PC-9 (cell line): ENCODE measurements at regions not wholly inside any gene's neighbourhood (a gene's known extent, or its start where the extent isn't known, plus 50 kb on each side); places are given as distances from the start of the nearest gene placed in this dataset.

Experiments
- BruUV-seq: library from RNA; stranded (reverse); fragments of 400-500 nt; replicated peaks from 2 replicates; lab custom pipeline; 2021; lab: Mats Ljungman, UMichigan
- CTCF ChIA-PET: fragments of 300-600 bp; sonication (Branson Sonifier 250); formaldehyde crosslinking; loops from one replicate; lab custom pipeline; 2022; ENCODE audit warnings: antibody characterized with exemption; lab: Charles Lee
- POLR2A ChIA-PET: fragments of 300-600 bp; sonication (Branson Sonifier 250); formaldehyde crosslinking; loops from one replicate; lab custom pipeline; 2022; ENCODE audit warnings: antibody characterized with exemption; ENCODE audit not compliant: unreplicated experiment; lab: Charles Lee
- DNase-seq, 2 experiments: peaks; one replicate each; pipeline versions ENCODE4 v3.0.0 to v3.0.0-alpha.2; 2015 to 2022; ENCODE audit warnings: mixed read lengths in 1 of 2
- H2AFZ ChIP-seq: fragments of 200-600 bp; sonication (generic); 2 replicates; pipeline ENCODE4 v1.8.1; 2017; ENCODE audit warnings: antibody characterized with exemption
- H3F3A ChIP-seq: fragments of 200-600 bp; sonication (generic); 2 replicates; pipeline ENCODE4 v1.8.1; 2017; ENCODE audit warnings: antibody characterized with exemption, mild to moderate bottlenecking, low read depth; ENCODE audit not compliant: insufficient read depth
- H3K27ac ChIP-seq: fragments of 200-600 bp; sonication (generic); 2 replicates; pipeline ENCODE4 v1.6.1; 2016; ENCODE audit warnings: mixed run types
- H3K27me3 ChIP-seq: fragments of 200-600 bp; sonication (generic); 2 replicates; pipeline ENCODE4 v1.6.1; 2016; ENCODE audit warnings: low read depth, mixed run types; ENCODE audit not compliant: insufficient read depth
- H3K36me3 ChIP-seq: fragments of 200-600 bp; sonication (generic); 2 replicates; pipeline ENCODE4 v1.6.1; 2016; ENCODE audit warnings: low read depth, mixed run types
- H3K4me1 ChIP-seq: fragments of 200-600 bp; sonication (generic); replicated peaks from 2 replicates; pipeline ENCODE4 v1.6.1; 2016; ENCODE audit warnings: mixed run types; ENCODE audit not compliant: insufficient read depth
- H3K4me2 ChIP-seq: fragments of 200-600 bp; sonication (generic); 2 replicates; pipeline ENCODE4 v1.6.1; 2017; ENCODE audit warnings: mixed run types
- H3K4me3 ChIP-seq: fragments of 200-600 bp; sonication (generic); 2 replicates; pipeline ENCODE4 v1.6.1; 2016; ENCODE audit warnings: mixed run types
- H3K79me2 ChIP-seq: fragments of 200-600 bp; sonication (generic); 2 replicates; pipeline ENCODE4 v1.6.1; 2017; ENCODE audit warnings: low read depth, mixed run types
- H3K9me2 ChIP-seq: fragments of 200-600 bp; sonication (generic); 2 replicates; pipeline ENCODE4 v1.8.1; 2017; ENCODE audit warnings: mild to moderate bottlenecking; ENCODE audit not compliant: insufficient read depth
- H3K9me3 ChIP-seq: fragments of 200-600 bp; sonication (generic); 2 replicates; pipeline ENCODE4 v1.8.1; 2016; ENCODE audit warnings: low read depth; ENCODE audit not compliant: insufficient read depth
- H4K20me1 ChIP-seq: fragments of 200-600 bp; sonication (generic); 2 replicates; pipeline ENCODE4 v1.8.1; 2017; ENCODE audit not compliant: insufficient read depth
- CTCF ChIP-seq: fragments of 200-600 bp; sonication (generic); conservative IDR thresholded peaks from 2 replicates; pipeline ENCODE4 v1.6.1; 2017; ENCODE audit warnings: mixed run types, antibody characterized with exemption, mild to moderate bottlenecking, moderate library complexity
- EZH2 ChIP-seq: fragments of 200-600 bp; sonication (generic); IDR thresholded peaks from 2 replicates; pipeline ENCODE4 v1.8.0; 2017; ENCODE audit warnings: antibody characterized with exemption, low read depth
- intact Hi-C: fragments of 100-400 bp; cut with micrococcal nuclease; formaldehyde crosslinking; loops from one replicate; pipeline ENCODE4 v1.10.0; 2022; ENCODE audit not compliant: unreplicated experiment

GRCh38 chr1:96990136-96990535, 268.6 kb downstream of the PTBP2 start:
- ChIA-PET POLR2A (interaction anchor here (0.6 kb wide), 1 partner anchor 115 kb away, joined by 8 read pairs; no protein-coding TSS in a partner anchor), CTCF (no interaction called here)
- no peaks in the 10 kb centered on the region for H3K79me2 ChIP-seq
- no peaks in the 10 kb centered on the region for H3K9me3 ChIP-seq
- no peaks in the 10 kb centered on the region for H4K20me1 ChIP-seq
- no peaks in the 10 kb centered on the region for H3K27me3 ChIP-seq
- no peak overlapping the region for H3K27ac ChIP-seq
- TF ChIP-seq CTCF = no peak
- TF ChIP-seq EZH2 = no peak
- no peaks in the 10 kb centered on the region for H3K4me1 ChIP-seq
- H3F3A ChIP-seq = no peaks in the 10 kb centered on the region
- no peak overlapping the region for H3K4me2 ChIP-seq
- H3K9me2 ChIP-seq = peaks cover 4% of the 10 kb centered on the region; the same call in 1 of the 2 replicates
- no peak overlapping the region for H3K4me3 ChIP-seq
- BruUV-seq = no TSS peak
- H2AFZ ChIP-seq = no peak overlapping the region
- H3K36me3 ChIP-seq = no peaks in the 10 kb centered on the region
- intact Hi-C loops = no loop called here
- no peak for DNase-seq

GRCh38 chr1:96991261-96991660, 269.7 kb downstream of the PTBP2 start:
- intact Hi-C loops = no loop called here
- Histone ChIP-seq H3K4me3 (no peak overlapping the region), H3K27ac (no peak overlapping the region), H3K4me1 (no peaks in the 10 kb centered on the region), H2AFZ (no peak overlapping the region), H3K36me3 (no peaks in the 10 kb centered on the region), H3K9me3 (no peaks in the 10 kb centered on the region), H3F3A (no peaks in the 10 kb centered on the region), H3K9me2 (peaks cover 4% of the 10 kb centered on the region; the same call in 1 of the 2 replicates), H3K4me2 (no peak overlapping the region), H4K20me1 (no peaks in the 10 kb centered on the region), H3K27me3 (no peaks in the 10 kb centered on the region), H3K79me2 (no peaks in the 10 kb centered on the region)
- no peak for DNase-seq
- POLR2A ChIA-PET = no interaction called here
- no TSS peak for BruUV-seq
- CTCF ChIA-PET = no interaction called here
- TF ChIP-seq EZH2 (no peak), CTCF (no peak)

- TF ChIP-seq CTCF = no peak
- TF ChIP-seq EZH2 = no peak
- Histone ChIP-seq H3K9me2 (peaks cover 4% of the 10 kb centered on the region; the same call in 1 of the 2 replicates), H3K36me3 (no peaks in the 10 kb centered on the region), H3K79me2 (no peaks in the 10 kb centered on the region), H3K27me3 (no peaks in the 10 kb centered on the region), H3K4me1 (no peaks in the 10 kb centered on the region), H3K9me3 (no peaks in the 10 kb centered on the region), H3F3A (no peaks in the 10 kb centered on the region), H2AFZ (peak overlapping the region; percentile 24; the same call in 1 of the 2 replicates), H3K27ac (no peak overlapping the region), H4K20me1 (no peaks in the 10 kb centered on the region), H3K4me3 (no peak overlapping the region), H3K4me2 (no peak overlapping the region)
- BruUV-seq = no TSS peak
- intact Hi-C loops = no loop called here
- ChIA-PET POLR2A (no interaction called here), CTCF (interaction anchor here (0.7 kb wide), 1 partner anchor 1473 kb away, joined by 4 read pairs; no protein-coding TSS in a partner anchor)
- no peak for DNase-seq
Observed at GRCh38 chr1:96992871-96993270, 271.3 kb downstream of the PTBP2 start.
